Suprapubic skin (tissue), 4 donors: ENCODE measurements at regions not wholly inside any gene's neighbourhood (a gene's known extent, or its start where the extent isn't known, plus 50 kb on each side); places are given as distances from the start of the nearest gene placed in this dataset.

ENCODE experiments used
- EP300 ChIP-seq: sonication (generic); formaldehyde crosslinking; IDR thresholded peaks from one replicate; pipeline ENCODE4 v1.6.1; 2017; ENCODE audit warnings: antibody characterized with exemption
- POLR2A ChIP-seq, 2 donors: fragments of 450-650 bp; IDR thresholded peaks; one replicate each; pipeline ENCODE4 v1.6.1; 2017; ENCODE audit warnings: antibody characterized with exemption in 2 of 2, mild to moderate bottlenecking in 2 of 2, moderate library complexity in 2 of 2
- POLR2AphosphoS5 ChIP-seq, 3 donors: sonication (generic); formaldehyde crosslinking; IDR thresholded peaks; one replicate each; pipeline ENCODE4 v1.6.1; 2017; ENCODE audit warnings: antibody characterized with exemption in 3 of 3
- TF ChIP-seq, protein P1 (sequence below), 2 donors: fragments of 200-600 bp in 1 of 2; fragments of 450-650 bp in 1 of 2; sonication (generic) in 1 of 2; IDR thresholded peaks; one replicate each; pipeline ENCODE4 v1.5.1; 2016 to 2019; ENCODE audit warnings: antibody characterized with exemption in 2 of 2, mild to moderate bottlenecking in 1 of 2, moderate library complexity in 1 of 2

DNA sequence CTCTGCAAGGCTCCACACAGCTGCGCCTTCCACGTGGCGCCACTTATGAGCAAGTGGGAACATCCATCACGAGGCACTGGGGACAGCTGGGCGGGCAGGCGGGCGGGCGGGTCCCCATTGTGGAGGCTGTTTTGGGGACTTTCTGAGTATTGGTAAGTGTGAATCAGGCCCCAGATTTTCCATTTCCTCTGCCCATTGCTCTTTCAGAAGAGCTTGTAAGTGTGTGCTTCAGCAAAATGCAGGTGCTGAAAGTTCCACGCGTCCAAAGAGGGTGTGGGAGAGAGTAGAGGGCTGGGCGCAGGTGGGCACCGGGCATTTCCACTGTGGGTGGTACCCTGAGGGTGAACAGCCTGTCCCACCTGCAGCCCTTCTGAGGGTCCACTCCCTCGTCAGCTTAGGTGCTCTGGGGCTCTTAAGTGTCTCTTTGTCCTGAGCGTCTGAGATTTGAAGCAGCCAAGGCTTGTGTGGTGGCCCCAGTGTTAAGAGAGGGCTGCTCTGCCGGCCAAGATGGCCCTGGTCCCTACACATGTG is 177.1 kb downstream of the RPLP1 start:
- TF ChIP-seq, protein P1, sequence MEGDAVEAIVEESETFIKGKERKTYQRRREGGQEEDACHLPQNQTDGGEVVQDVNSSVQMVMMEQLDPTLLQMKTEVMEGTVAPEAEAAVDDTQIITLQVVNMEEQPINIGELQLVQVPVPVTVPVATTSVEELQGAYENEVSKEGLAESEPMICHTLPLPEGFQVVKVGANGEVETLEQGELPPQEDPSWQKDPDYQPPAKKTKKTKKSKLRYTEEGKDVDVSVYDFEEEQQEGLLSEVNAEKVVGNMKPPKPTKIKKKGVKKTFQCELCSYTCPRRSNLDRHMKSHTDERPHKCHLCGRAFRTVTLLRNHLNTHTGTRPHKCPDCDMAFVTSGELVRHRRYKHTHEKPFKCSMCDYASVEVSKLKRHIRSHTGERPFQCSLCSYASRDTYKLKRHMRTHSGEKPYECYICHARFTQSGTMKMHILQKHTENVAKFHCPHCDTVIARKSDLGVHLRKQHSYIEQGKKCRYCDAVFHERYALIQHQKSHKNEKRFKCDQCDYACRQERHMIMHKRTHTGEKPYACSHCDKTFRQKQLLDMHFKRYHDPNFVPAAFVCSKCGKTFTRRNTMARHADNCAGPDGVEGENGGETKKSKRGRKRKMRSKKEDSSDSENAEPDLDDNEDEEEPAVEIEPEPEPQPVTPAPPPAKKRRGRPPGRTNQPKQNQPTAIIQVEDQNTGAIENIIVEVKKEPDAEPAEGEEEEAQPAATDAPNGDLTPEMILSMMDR (IDR thresholded peaks at IDR 0.05) = no peak
- TF ChIP-seq POLR2AphosphoS5 (IDR thresholded peaks at IDR 0.05) (no peak), POLR2A (IDR thresholded peaks at IDR 0.05) (no peak), EP300 (no peak)
